Neural cell (in vitro differentiated cells): ENCODE measurements at regions not wholly inside any gene's neighbourhood (a gene's known extent, or its start where the extent isn't known, plus 50 kb on each side); places are given as distances from the start of the nearest gene placed in this dataset.

ENCODE experiments used
- EZH2 ChIP-seq: fragments of 200-600, 300-800 bp; shearing (Covaris generic), sonication (generic); IDR thresholded peaks from 2 replicates; pipeline ENCODE4 v1.6.1; 2014; ENCODE audit warnings: antibody characterized with exemption, low read length, borderline replicate concordance, mild to moderate bottlenecking; ENCODE audit not compliant: insufficient read depth, poor library complexity, severe bottlenecking
- MXI1 ChIP-seq: fragments of 450-650 bp; conservative IDR thresholded peaks from 2 replicates; pipeline ENCODE4 v1.6.1; 2014; ENCODE audit warnings: antibody characterized with exemption, mild to moderate bottlenecking; ENCODE audit not compliant: poor library complexity, severe bottlenecking
- SMC3 ChIP-seq: fragments of 450-650 bp; conservative IDR thresholded peaks from 2 replicates; pipeline ENCODE4 v1.6.1; 2014; ENCODE audit warnings: antibody characterized with exemption, mild to moderate bottlenecking, moderate library complexity; ENCODE audit not compliant: poor library complexity
- TAF1 ChIP-seq: IDR thresholded peaks from 2 replicates; pipeline ENCODE4 v1.6.1; 2012; ENCODE audit warnings: low read depth
- TF ChIP-seq, protein P1 (sequence below): fragments of 450-650 bp; IDR thresholded peaks from 2 replicates; pipeline ENCODE4 v1.5.1; 2014; ENCODE audit warnings: antibody characterized with exemption, mild to moderate bottlenecking, moderate library complexity; ENCODE audit not compliant: poor library complexity, severe bottlenecking
- TF ChIP-seq, protein P2 (sequence below): IDR thresholded peaks from 2 replicates; pipeline ENCODE4 v1.6.1; 2012; ENCODE audit warnings: borderline replicate concordance

DNA sequence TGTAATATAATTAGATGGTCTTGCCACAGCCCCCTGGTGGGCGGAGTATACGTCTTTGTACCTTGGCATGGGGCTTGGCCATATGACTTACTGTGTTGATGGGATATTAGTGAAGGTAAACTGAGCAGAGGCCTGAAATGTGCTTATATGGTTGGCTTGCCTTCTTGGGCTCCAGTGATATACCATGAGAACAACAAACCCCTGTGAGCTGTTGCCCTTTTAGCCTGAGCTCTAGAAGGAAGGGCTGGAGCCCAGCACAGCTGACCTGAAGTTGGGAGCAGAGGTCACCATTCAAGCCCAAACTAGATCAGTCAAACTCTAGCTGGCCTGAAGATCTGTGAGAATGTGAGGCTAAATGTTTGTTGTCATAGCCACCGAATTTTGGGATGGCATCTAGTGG lies 75.2 kb upstream of the CD302 start:
- TF ChIP-seq TAF1 (no peak), SMC3 (no peak), MXI1 (no peak), EZH2 (no peak)
- TF ChIP-seq, protein P1, sequence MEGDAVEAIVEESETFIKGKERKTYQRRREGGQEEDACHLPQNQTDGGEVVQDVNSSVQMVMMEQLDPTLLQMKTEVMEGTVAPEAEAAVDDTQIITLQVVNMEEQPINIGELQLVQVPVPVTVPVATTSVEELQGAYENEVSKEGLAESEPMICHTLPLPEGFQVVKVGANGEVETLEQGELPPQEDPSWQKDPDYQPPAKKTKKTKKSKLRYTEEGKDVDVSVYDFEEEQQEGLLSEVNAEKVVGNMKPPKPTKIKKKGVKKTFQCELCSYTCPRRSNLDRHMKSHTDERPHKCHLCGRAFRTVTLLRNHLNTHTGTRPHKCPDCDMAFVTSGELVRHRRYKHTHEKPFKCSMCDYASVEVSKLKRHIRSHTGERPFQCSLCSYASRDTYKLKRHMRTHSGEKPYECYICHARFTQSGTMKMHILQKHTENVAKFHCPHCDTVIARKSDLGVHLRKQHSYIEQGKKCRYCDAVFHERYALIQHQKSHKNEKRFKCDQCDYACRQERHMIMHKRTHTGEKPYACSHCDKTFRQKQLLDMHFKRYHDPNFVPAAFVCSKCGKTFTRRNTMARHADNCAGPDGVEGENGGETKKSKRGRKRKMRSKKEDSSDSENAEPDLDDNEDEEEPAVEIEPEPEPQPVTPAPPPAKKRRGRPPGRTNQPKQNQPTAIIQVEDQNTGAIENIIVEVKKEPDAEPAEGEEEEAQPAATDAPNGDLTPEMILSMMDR = no peak
- TF ChIP-seq, protein P2, sequence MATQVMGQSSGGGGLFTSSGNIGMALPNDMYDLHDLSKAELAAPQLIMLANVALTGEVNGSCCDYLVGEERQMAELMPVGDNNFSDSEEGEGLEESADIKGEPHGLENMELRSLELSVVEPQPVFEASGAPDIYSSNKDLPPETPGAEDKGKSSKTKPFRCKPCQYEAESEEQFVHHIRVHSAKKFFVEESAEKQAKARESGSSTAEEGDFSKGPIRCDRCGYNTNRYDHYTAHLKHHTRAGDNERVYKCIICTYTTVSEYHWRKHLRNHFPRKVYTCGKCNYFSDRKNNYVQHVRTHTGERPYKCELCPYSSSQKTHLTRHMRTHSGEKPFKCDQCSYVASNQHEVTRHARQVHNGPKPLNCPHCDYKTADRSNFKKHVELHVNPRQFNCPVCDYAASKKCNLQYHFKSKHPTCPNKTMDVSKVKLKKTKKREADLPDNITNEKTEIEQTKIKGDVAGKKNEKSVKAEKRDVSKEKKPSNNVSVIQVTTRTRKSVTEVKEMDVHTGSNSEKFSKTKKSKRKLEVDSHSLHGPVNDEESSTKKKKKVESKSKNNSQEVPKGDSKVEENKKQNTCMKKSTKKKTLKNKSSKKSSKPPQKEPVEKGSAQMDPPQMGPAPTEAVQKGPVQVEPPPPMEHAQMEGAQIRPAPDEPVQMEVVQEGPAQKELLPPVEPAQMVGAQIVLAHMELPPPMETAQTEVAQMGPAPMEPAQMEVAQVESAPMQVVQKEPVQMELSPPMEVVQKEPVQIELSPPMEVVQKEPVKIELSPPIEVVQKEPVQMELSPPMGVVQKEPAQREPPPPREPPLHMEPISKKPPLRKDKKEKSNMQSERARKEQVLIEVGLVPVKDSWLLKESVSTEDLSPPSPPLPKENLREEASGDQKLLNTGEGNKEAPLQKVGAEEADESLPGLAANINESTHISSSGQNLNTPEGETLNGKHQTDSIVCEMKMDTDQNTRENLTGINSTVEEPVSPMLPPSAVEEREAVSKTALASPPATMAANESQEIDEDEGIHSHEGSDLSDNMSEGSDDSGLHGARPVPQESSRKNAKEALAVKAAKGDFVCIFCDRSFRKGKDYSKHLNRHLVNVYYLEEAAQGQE = no peak
